CD4-positive, alpha-beta T cell treated with Interleukin-2 at 100 ng/mL for 4 hours (primary cell): ENCODE measurements at regions not wholly inside any gene's neighbourhood (a gene's known extent, or its start where the extent isn't known, plus 50 kb on each side); places are given as distances from the start of the nearest gene placed in this dataset.

Experiments used
- DNase-seq: peaks from one replicate; pipeline ENCODE4 v3.0.0-alpha.2; 2020; ENCODE audit warnings: low spot score

GRCh38 chr3:88209356-88209755 lies 59.6 kb downstream of the C3orf38 start:
- DNase-seq, result no peak

- DNase-seq, result no peak
Measured at GRCh38 chr3:88211096-88211890, 61.5 kb downstream of the C3orf38 start.

- peak; percentile 15 for DNase-seq
Measured at GRCh38 chr3:88219138-88219792, 69.5 kb downstream of the C3orf38 start.

- DNase-seq, result no peak
Measured at GRCh38 chr3:88220126-88220525, 70.4 kb downstream of the C3orf38 start.

GRCh38 chr3:88221726-88222125 lies 72.0 kb downstream of the C3orf38 start:
- no peak for DNase-seq

- no peak for DNase-seq
Measured at GRCh38 chr3:88222343-88222742, 72.6 kb downstream of the C3orf38 start.

GRCh38 chr3:88225326-88226008 lies 75.7 kb downstream of the C3orf38 start:
- no peak for DNase-seq

GRCh38 chr3:88226910-88227309 lies 77.2 kb downstream of the C3orf38 start:
- DNase-seq, result no peak

GRCh38 chr3:88230638-88231037 lies 80.9 kb downstream of the C3orf38 start:
- no peak for DNase-seq

- DNase-seq, result no peak
Measured at GRCh38 chr3:88231207-88231606, 81.4 kb downstream of the C3orf38 start.

GRCh38 chr3:88231632-88232031 lies 81.9 kb downstream of the C3orf38 start:
- no peak for DNase-seq

GRCh38 chr3:88235102-88235501 lies 85.3 kb downstream of the C3orf38 start:
- no peak for DNase-seq

GRCh38 chr3:88239870-88240269 lies 90.1 kb downstream of the C3orf38 start:
- DNase-seq, result no peak

- DNase-seq, result no peak
Measured at GRCh38 chr3:88248658-88249057, 98.9 kb downstream of the C3orf38 start.

- no peak for DNase-seq
Measured at GRCh38 chr3:88259045-88259444, 109.3 kb downstream of the C3orf38 start.

GRCh38 chr3:88262527-88262926 lies 112.8 kb downstream of the C3orf38 start:
- DNase-seq, result no peak

GRCh38 chr3:88263417-88264100 lies 113.8 kb downstream of the C3orf38 start:
- DNase-seq, result no peak

GRCh38 chr3:88267441-88267840 lies 117.7 kb downstream of the C3orf38 start:
- DNase-seq, result no peak

GRCh38 chr3:88267847-88268246 lies 118.1 kb downstream of the C3orf38 start:
- DNase-seq, result no peak

- DNase-seq, result no peak
Measured at GRCh38 chr3:88280326-88280725, 130.6 kb downstream of the C3orf38 start.

- DNase-seq, result no peak
Measured at GRCh38 chr3:88282528-88283241, 132.9 kb downstream of the C3orf38 start.

GRCh38 chr3:88283242-88283592 lies 133.5 kb downstream of the C3orf38 start:
- no peak for DNase-seq
